G401 (cell line): ENCODE measurements at regions not wholly inside any gene's neighbourhood (a gene's known extent, or its start where the extent isn't known, plus 50 kb on each side); places are given as distances from the start of the nearest gene placed in this dataset.
A peak's percentile ranks its signal among the peaks of the same experiment; 100 is the strongest.
"Not testable (repeated sequence)": the region's sequence is repeated elsewhere in the genome, so short reads cannot be mapped to it uniquely, and the experiment has no call there.

Experiments used
- DNase-seq: peaks from one replicate; pipeline ENCODE4 v3.0.0-alpha.2; 2015; ENCODE audit warnings: low spot score
- in situ Hi-C: cut with HindIII; loops from 2 replicates; pipeline ENCODE4 v1.10.0; 2016; ENCODE audit warnings: low sequenced_read_pairs, mixed read lengths

DNA sequence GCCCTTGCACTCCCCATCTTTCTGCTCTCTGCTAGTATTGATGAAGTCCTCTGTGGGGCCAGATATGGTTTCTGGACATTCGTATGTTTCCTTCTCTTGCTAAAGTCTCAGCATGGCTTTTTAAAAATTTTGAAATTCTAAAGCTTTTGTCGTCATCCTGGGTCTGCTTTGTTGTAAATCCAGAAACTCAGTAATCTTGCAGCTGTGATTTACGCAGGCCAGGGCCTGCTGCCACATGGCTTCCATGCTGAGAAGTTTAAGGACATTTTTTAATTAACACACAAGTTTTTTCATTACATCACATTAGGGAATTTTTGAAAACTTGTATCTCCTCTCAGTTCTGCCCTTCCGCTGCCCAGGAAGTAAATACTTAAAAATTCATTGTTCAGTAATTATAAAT, 686.1 kb upstream of the IGFBP3 start:
- in situ Hi-C loops, result no loop called here
- DNase-seq, result no peak

GRCh38 chr7:46606761-46607160, 685.7 kb upstream of the IGFBP3 start:
- no peak for DNase-seq
- in situ Hi-C loops, result no loop called here

GRCh38 chr7:46604241-46604661, 683.2 kb upstream of the IGFBP3 start:
- DNase-seq, result no peak
- in situ Hi-C loops, result no loop called here

DNA sequence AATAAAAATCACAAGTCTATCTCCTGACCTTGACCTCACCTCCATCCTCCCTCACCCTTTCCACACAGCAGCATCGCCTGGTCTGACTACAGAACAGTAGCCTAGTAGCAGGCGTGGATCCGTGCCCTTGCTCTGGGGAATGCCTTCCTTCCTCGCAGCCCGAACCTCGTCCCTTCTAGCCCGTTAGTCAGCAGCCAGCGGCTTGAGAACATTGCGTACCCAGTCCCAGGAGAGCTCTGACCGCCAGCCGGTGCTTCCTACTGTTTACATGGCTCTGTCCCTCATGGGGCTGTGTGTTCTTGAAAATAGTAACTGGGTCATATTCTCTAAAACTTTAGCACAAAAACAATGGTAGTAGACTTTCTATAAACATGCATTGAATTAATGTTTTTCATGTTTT, 682.7 kb upstream of the IGFBP3 start:
- peak; percentile 2 for DNase-seq
- in situ Hi-C loops, result no loop called here

- DNase-seq, result no peak
- in situ Hi-C loops, result no loop called here
Measured at GRCh38 chr7:46603296-46603752, 682.3 kb upstream of the IGFBP3 start.

GRCh38 chr7:46600340-46600739, 679.3 kb upstream of the IGFBP3 start:
- DNase-seq, result no peak
- in situ Hi-C loops, result no loop called here

GRCh38 chr7:46594831-46595230, 673.8 kb upstream of the IGFBP3 start:
- in situ Hi-C loops, DNase-seq: not testable (repeated sequence)

DNA sequence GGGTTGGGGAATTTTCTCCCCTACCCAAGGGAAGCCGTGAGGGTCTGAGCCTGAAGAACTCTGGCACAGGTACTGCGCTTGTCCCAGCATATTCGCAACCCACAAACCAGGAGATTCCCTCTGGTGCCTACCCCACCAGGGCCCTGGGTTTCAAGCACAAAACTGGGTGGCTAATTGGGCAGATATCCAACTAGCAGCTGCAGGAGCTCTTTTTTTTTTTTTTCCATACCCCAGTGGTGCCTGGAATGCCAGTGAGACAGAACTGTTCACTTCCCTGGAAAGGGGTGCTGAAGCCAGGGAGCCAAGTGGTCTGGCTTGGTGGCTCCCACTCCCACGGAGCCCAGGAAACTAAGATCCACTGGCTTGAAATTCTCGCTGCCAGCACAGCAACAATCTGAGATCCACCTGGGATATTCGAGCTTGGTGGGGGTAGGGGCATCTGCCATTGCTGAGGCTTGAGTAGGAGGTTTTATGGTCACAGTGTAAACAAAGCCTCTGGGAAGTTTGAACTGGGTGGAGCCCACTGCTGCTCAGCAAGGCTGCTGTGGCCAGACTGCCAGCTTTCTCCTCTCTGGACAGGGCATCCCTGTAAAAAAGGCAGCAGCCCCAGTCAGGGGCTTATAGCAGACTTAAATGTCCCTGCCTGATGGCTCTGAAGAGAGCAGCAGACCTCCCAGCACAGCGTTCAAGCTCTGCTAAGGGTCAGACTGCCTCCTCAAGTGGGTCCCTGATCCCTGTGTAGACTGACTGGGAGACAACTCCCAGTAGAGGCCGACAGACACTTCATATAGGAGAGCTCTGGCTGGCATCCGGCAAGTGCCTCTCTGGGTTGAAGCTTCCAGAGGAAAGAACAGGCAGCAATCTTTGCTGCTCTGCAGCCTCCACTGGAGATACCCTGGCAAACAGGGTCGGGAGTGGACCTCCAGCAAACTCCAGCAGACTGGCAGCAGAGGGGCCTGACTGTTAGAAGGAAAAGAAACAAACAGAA, 670.1 kb upstream of the IGFBP3 start:
- not testable (repeated sequence) for DNase-seq

DNA sequence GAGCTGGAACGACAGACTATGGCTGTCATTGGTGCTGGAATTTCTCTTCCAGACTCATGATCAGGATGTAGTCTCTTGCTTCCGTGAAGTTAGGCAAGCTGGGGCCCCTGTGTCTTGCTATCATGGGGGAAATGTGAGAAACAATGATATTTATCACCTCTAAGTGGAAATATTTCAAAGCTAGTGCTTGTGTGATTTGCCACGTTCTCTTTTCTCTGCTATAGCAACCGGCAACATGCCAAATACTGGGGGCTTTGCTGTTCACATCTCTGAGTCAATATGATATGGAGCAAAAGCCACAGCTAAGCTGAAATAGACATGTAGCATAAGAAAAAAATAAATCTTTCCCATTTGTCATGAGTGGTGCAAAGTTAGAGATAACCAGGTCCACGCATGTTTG, 668.2 kb upstream of the IGFBP3 start:
- DNase-seq, result no peak
- in situ Hi-C loops, result no loop called here

More for the DNA sequence above, 670.1 kb upstream of the IGFBP3 start:
- in situ Hi-C loops, result not testable (repeated sequence)

GRCh38 chr7:46586406-46586805, 665.3 kb upstream of the IGFBP3 start:
- no peak for DNase-seq
- in situ Hi-C loops, result no loop called here

GRCh38 chr7:46583656-46584055, 662.6 kb upstream of the IGFBP3 start:
- in situ Hi-C loops, result no loop called here

DNA sequence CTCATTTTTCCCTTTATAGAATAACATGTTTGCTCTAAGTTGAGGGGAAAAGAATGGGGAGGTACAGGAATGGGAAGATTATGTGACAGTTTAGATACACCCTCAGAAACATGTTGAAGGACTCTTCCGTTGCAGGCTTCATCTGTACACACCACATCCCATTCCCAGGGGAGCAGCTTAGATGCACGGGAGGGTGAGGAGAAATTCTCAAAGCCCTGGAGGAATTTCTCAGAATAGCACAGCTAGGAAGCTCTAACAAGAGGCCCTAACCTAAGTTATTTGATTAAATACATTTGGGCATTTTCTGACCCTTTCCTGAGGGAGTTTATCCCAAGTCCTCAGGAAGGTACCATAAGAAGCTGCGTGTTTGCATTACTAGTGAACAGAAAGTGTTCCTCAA, 660.2 kb upstream of the IGFBP3 start:
- DNase-seq, result no peak
- in situ Hi-C loops, result no loop called here

More at GRCh38 chr7:46583656-46584055, 662.6 kb upstream of the IGFBP3 start:
- no peak for DNase-seq

GRCh38 chr7:46580766-46581165, 659.7 kb upstream of the IGFBP3 start:
- no peak for DNase-seq
- in situ Hi-C loops, result no loop called here

DNA sequence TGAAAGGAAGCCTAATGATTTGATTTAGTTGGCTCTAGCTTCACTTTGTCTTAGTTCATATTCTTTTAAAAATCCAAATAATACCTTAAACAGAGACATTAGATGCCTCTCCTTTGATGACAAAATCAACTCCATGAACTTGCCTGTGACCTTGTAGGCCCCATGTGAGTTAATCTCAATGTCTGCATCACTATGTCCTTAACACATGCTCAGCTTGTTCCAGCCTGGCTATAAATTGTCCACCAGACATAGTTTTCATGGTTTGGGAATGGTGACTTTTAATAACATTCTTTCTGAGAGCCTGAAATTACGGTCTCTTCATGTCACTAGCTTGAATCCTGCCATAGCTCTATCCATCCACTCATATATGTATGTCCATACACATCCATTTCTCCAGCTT, 656.3 kb upstream of the IGFBP3 start:
- in situ Hi-C loops, result no loop called here
- DNase-seq, result no peak

DNA sequence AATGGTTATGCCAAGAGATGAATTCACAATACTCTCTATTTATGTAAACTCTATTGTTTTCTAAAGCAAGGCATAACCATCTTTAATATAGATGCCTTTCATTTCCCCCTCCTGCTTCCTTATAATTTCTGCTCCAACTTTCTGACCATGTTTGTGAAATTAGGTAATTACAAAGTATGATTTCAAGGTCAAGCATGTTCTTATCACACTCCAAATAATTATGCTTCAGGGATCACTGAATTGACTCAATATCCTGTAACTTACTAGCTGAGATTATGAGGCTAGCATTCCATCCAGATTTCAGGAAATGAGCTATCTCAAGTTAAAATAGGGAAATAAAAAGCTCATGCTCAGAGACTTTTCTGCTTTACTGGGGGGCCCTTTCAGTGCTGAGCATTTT, 655.9 kb upstream of the IGFBP3 start:
- in situ Hi-C loops, result no loop called here
- no peak for DNase-seq

- in situ Hi-C loops, result no loop called here
- DNase-seq, result no peak
Measured at GRCh38 chr7:46572691-46573090, 651.6 kb upstream of the IGFBP3 start.

DNA sequence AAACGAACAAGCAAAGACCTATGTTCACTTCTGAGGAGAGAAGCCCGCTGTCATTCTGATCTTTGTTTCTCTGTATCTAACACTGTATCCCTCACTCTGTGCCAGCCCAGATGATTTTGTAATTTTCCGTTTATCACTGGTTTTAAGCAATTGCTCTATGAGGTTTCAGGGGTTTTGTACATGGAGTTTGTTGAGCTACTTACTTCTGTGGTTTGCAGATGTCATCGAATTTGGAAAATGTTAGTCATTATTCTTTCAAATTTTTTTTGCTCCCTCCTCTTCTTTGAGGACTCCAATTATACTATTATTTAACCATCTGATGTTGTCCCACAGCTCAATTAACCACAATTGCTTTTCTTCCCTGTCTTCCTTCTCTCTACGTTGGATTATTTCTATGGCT, 650.9 kb upstream of the IGFBP3 start:
- DNase-seq, result no peak
- in situ Hi-C loops, result no loop called here

DNA sequence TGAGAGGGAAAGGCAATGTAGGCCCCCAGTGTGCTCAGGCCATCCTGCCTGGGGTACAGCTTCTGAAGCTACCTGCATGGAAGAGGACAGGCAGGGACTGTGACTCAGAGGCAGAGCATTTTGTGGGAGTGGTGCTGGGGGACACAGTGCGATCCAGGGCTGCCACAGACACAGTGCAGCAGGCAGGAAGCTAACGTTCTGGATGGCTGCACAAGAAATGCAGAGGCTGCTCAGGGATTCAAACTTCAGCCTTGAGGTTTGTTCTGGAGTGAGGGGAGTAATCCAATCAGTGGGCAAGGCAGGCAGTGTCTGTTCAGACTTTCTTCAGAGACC, 648.0 kb upstream of the IGFBP3 start:
- in situ Hi-C loops, result no loop called here
- DNase-seq, result no peak

- DNase-seq, result no peak
- in situ Hi-C loops, result no loop called here
Measured at GRCh38 chr7:46568420-46569132, 647.5 kb upstream of the IGFBP3 start.

DNA sequence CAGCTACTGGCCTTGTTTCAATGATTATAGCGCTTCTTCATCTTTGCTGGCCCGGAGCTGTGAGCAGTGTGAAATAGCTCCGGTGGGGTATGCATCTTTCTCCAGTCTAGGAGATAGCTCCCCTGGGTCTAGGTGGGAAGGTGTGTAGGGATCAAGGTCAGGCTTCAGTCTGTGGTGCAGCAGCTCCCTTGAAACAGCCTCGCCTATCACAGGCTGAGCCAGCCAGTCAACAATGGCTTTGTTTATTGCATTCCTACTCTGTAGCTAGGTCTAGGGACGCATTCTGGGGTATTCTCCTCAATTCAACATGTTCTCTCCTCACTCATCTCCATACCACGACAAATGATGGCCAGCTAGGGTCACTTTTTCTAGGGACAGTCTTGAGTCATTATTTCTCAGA, 646.8 kb upstream of the IGFBP3 start:
- no peak for DNase-seq
- in situ Hi-C loops, result no loop called here
